IgD-negative memory B cell (primary cell): ENCODE measurements at regions not wholly inside any gene's neighbourhood (a gene's known extent, or its start where the extent isn't known, plus 50 kb on each side); places are given as distances from the start of the nearest gene placed in this dataset.

Experiments used
- H3K27ac Mint-ChIP-seq, 3 donors: one replicate each; pipeline ENCODE4 v1.8.0; 2020 to 2022; ENCODE audit warnings: mild to moderate bottlenecking in 3 of 3, mixed read lengths in 3 of 3, moderate library complexity in 1 of 3
- H3K27me3 Mint-ChIP-seq: one replicate; pipeline ENCODE4 v1.8.0; 2021; ENCODE audit warnings: mixed read lengths
- H3K36me3 Mint-ChIP-seq: one replicate; pipeline ENCODE4 v1.8.0; 2020; ENCODE audit warnings: mild to moderate bottlenecking, mixed read lengths
- H3K4me1 Mint-ChIP-seq, 3 donors: one replicate each; pipeline ENCODE4 v1.8.0; 2020 to 2022; ENCODE audit warnings: mixed read lengths in 3 of 3, mild to moderate bottlenecking in 1 of 3
- H3K4me3 Mint-ChIP-seq, 4 donors: one replicate each; pipeline ENCODE4 v1.8.0; 2020 to 2022; ENCODE audit warnings: mild to moderate bottlenecking in 4 of 4, mixed read lengths in 4 of 4, moderate library complexity in 3 of 4
- H3K9me3 Mint-ChIP-seq, 3 donors: one replicate each; pipeline ENCODE4 v1.8.0; 2020 to 2021; ENCODE audit warnings: mixed read lengths in 3 of 3, mild to moderate bottlenecking in 1 of 3

GRCh38 chr3:72560846-72561675, 287.2 kb downstream of the SHQ1 start:
- Mint-ChIP-seq H3K27ac (no peak overlapping the region), H3K4me3 (no peak overlapping the region), H3K27me3 (no peaks in the 10 kb centered on the region), H3K4me1 (peaks cover 6 to 12% (median 8%) of the 10 kb centered on the region in 3 donors), H3K36me3 (no peaks in the 10 kb centered on the region), H3K9me3 (peaks cover 2 to 20% (median 9%) of the 10 kb centered on the region in 3 donors)

GRCh38 chr3:72559385-72559784, 288.9 kb downstream of the SHQ1 start:
- Mint-ChIP-seq H3K9me3 (peaks cover 2 to 20% (median 12%) of the 10 kb centered on the region in 3 donors), H3K27me3 (no peaks in the 10 kb centered on the region), H3K4me1 (peaks cover 6 to 12% (median 8%) of the 10 kb centered on the region in 3 donors), H3K27ac (no peak overlapping the region), H3K36me3 (no peaks in the 10 kb centered on the region), H3K4me3 (no peak overlapping the region)

DNA sequence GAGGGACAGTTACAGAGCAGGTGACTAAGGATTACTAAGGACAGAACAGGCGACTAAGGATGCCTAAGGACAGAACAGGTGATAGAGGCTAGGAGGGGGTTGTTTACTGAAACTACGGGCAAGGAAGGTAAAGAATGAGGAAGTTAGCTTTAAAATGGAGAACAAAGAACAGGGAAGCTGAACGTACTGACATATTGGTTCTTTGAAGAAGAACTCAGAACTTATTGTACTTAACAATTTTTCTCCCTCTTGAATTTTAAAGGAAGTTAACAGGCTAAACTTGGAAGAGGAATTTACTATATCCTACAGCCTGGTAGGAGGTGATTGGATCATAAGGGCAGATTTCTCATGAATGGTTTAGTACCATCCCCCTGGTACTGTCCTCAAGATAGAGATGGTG, 290.2 kb downstream of the SHQ1 start:
- H3K36me3 Mint-ChIP-seq = no peaks in the 10 kb centered on the region
- H3K4me3 Mint-ChIP-seq = peak overlapping the region in 1 of 4 donors; percentile 30
- peaks cover 6 to 12% (median 8%) of the 10 kb centered on the region in 3 donors for H3K4me1 Mint-ChIP-seq
- peaks cover 2 to 20% (median 12%) of the 10 kb centered on the region in 3 donors for H3K9me3 Mint-ChIP-seq
- no peak overlapping the region for H3K27ac Mint-ChIP-seq
- H3K27me3 Mint-ChIP-seq = no peaks in the 10 kb centered on the region

DNA sequence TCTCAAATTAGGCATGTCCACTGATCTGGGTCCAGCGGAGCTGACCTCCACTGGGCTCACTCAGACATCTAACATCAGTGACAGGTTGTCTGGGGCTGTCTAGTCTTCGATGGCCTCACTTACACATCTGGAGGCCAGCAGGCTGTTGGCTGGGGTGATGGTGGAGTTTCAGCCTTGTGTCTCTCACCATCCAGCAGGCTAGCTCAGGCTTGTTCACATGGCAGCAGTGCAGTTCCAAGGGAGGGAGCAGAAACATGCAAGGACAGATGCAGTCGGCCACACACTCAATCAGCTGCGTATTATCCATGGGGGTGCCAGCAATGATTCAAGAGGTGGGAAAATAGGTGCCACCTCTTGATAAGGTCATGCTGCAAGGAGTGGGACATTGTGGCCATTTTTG, 292.5 kb downstream of the SHQ1 start:
- Mint-ChIP-seq H3K4me3 (peak overlapping the region in 1 of 4 donors; percentile 26), H3K9me3 (peaks cover 0 to 15% (median 8%) of the 10 kb centered on the region in 3 donors), H3K4me1 (peaks cover 7 to 12% (median 8%) of the 10 kb centered on the region in 3 donors), H3K27ac (no peak overlapping the region), H3K36me3 (no peaks in the 10 kb centered on the region), H3K27me3 (peaks cover 1% of the 10 kb centered on the region)

- H3K36me3 Mint-ChIP-seq = no peaks in the 10 kb centered on the region
- H3K27me3 Mint-ChIP-seq = peaks cover 1% of the 10 kb centered on the region
- no peak overlapping the region for H3K27ac Mint-ChIP-seq
- H3K4me1 Mint-ChIP-seq = peaks cover 14 to 20% (median 15%) of the 10 kb centered on the region in 3 donors
- H3K4me3 Mint-ChIP-seq = no peak overlapping the region
- peaks cover 0 to 15% (median 8%) of the 10 kb centered on the region in 3 donors for H3K9me3 Mint-ChIP-seq
These were observed 293.6 kb downstream of the SHQ1 start for GRCh38 chr3:72554689-72555088.

- peak overlapping the region in 1 of 3 donors; percentile 64 for H3K27ac Mint-ChIP-seq
- peaks cover 1% of the 10 kb centered on the region for H3K27me3 Mint-ChIP-seq
These were observed 294.9 kb downstream of the SHQ1 start for GRCh38 chr3:72553298-72553697.

DNA sequence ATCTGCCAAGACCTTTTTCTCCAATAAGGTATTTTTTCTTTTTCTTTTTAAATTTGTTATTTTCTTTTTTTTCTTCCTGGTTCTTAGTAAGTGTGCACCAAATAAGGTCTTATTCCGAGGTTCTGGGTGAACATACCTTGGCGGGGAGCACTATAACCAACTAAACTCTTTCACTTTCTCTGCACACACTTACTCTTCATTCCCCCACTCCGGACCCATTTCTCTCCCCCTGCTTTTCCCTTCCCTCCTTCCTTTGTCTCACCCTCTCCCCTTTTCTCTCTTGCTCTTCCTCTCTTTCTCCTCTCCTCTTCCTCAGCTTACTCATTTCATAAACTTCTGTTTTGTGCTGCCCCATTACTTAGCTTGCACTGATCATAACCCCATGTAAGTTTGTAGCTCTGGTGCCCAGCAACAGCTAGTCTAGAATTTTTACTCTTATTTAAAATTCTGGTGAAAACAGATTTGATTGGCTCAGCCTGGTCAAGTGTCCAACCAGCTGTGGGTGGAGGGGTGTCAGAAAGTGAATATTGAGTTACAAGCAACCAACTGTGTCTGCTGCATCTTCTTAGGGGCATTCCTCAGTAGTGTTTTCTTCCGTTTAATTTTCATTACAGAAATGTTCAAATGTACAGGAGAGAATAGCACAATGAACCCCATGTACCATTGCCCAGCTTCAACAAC, 297.5 kb downstream of the SHQ1 start:
- peak overlapping the region in 1 of 3 donors; percentile 25 for H3K27ac Mint-ChIP-seq
- H3K27me3 Mint-ChIP-seq = peaks cover 1% of the 10 kb centered on the region
- H3K4me1 Mint-ChIP-seq = peaks cover 6 to 9% (median 8%) of the 10 kb centered on the region in 3 donors
- H3K4me3 Mint-ChIP-seq = peak overlapping the region in 2 of 4 donors; percentile 78 to 91
- no peaks in the 10 kb centered on the region for H3K36me3 Mint-ChIP-seq
- H3K9me3 Mint-ChIP-seq = peaks cover 0 to 2% (median 0%) of the 10 kb centered on the region in 3 donors

More at GRCh38 chr3:72553298-72553697, 294.9 kb downstream of the SHQ1 start:
- Mint-ChIP-seq H3K4me1 (peaks cover 13 to 14% (median 14%) of the 10 kb centered on the region in 3 donors), H3K9me3 (peaks cover 0 to 15% (median 8%) of the 10 kb centered on the region in 3 donors), H3K4me3 (no peak overlapping the region), H3K36me3 (no peaks in the 10 kb centered on the region)

- Mint-ChIP-seq H3K4me1 (peaks cover 6 to 9% (median 8%) of the 10 kb centered on the region in 3 donors), H3K4me3 (peak overlapping the region in 3 of 4 donors; percentile 68 to 91 (median 78)), H3K36me3 (no peaks in the 10 kb centered on the region), H3K27ac (peak overlapping the region in 2 of 3 donors; percentile 40 to 80), H3K27me3 (peaks cover 1% of the 10 kb centered on the region), H3K9me3 (no peaks in the 10 kb centered on the region)
These were observed 298.3 kb downstream of the SHQ1 start for GRCh38 chr3:72549761-72550581.

GRCh38 chr3:72548981-72549380, 299.3 kb downstream of the SHQ1 start:
- Mint-ChIP-seq H3K9me3 (no peaks in the 10 kb centered on the region), H3K36me3 (no peaks in the 10 kb centered on the region), H3K4me3 (peak overlapping the region in 1 of 4 donors; percentile 78), H3K27me3 (peaks cover 1% of the 10 kb centered on the region), H3K4me1 (peaks cover 6 to 9% (median 8%) of the 10 kb centered on the region in 3 donors), H3K27ac (peak overlapping the region in 2 of 3 donors; percentile 74 to 80)

- H3K27me3 Mint-ChIP-seq = peaks cover 1% of the 10 kb centered on the region
- H3K27ac Mint-ChIP-seq = peak overlapping the region in 1 of 3 donors; percentile 74
- no peak overlapping the region for H3K4me3 Mint-ChIP-seq
- H3K36me3 Mint-ChIP-seq = no peaks in the 10 kb centered on the region
- no peaks in the 10 kb centered on the region for H3K9me3 Mint-ChIP-seq
- H3K4me1 Mint-ChIP-seq = peaks cover 6 to 9% (median 8%) of the 10 kb centered on the region in 3 donors
These were observed 299.8 kb downstream of the SHQ1 start for GRCh38 chr3:72548461-72548860.

DNA sequence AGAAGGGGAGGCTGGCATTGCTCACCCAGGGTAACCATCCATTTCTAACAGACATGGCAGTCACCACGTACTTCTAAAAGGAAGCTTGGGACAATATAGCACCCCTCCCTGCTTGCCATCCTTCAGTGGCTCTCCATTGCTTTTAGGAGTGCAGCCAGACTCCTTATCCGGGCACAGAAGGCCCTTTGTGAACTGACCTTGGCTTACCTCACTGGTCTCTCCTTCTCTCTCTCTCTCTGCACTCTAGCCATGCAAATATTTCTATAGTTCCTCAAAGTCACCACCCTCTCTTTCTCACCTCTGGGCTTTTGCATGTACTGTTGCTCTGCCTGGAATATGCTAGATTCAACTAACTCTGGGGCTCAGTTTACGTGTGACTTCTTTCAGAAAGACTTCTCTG, 301.1 kb downstream of the SHQ1 start:
- H3K36me3 Mint-ChIP-seq = no peaks in the 10 kb centered on the region
- peak overlapping the region in 1 of 3 donors; percentile 41 for H3K27ac Mint-ChIP-seq
- no peaks in the 10 kb centered on the region for H3K9me3 Mint-ChIP-seq
- no peak overlapping the region for H3K4me3 Mint-ChIP-seq
- peaks cover 6 to 9% (median 8%) of the 10 kb centered on the region in 3 donors for H3K4me1 Mint-ChIP-seq
- H3K27me3 Mint-ChIP-seq = peaks cover 1% of the 10 kb centered on the region

DNA sequence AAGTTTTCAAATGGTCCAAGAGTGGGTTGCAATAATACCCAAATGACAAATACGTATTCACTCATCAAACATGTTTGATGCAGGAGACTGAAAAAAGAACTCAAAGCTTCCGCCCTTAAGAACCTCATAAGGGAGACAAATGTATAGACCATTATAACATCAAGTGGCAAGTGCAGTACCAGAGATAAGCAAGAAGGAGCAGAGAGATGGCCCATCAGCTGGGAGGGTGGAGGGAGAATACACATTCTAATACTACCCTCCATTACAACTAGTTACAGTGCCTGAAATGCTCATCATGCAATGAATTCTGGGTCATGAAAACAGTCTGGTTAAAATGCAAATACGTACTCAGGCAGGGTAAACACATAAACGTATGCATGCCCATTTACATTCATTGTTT, 304.0 kb downstream of the SHQ1 start:
- peaks cover 0 to 3% (median 0%) of the 10 kb centered on the region in 3 donors for H3K9me3 Mint-ChIP-seq
- peak overlapping the region in 1 of 3 donors; percentile 65 for H3K27ac Mint-ChIP-seq
- H3K36me3 Mint-ChIP-seq = no peaks in the 10 kb centered on the region
- H3K4me3 Mint-ChIP-seq = no peak overlapping the region
- H3K27me3 Mint-ChIP-seq = no peaks in the 10 kb centered on the region
- H3K4me1 Mint-ChIP-seq = peaks cover 0 to 5% (median 5%) of the 10 kb centered on the region in 3 donors

DNA sequence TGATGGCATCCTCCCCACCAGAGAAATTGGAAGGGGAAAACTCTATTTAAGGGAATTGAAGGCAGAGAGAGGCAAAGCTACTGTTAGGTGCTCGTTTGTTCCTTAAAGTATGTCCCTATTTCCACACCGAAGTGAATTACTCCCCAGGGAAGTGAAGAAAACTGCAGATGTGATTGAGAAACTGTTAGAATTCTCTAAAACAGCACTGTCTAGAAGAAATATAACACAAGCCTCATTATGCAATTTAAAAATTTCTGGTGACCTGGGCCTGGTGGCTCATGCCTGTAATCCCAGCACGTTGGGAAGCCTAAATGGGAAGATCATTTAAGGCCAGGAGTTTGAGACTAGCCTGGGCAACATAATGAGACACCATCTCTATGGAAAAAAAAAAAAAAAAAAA, 305.0 kb downstream of the SHQ1 start:
- Mint-ChIP-seq H3K27ac (no peak overlapping the region), H3K27me3 (peaks cover 2% of the 10 kb centered on the region), H3K4me3 (no peak overlapping the region), H3K4me1 (peaks cover 0 to 6% (median 5%) of the 10 kb centered on the region in 3 donors), H3K9me3 (peaks cover 0 to 3% (median 0%) of the 10 kb centered on the region in 3 donors), H3K36me3 (no peaks in the 10 kb centered on the region)

DNA sequence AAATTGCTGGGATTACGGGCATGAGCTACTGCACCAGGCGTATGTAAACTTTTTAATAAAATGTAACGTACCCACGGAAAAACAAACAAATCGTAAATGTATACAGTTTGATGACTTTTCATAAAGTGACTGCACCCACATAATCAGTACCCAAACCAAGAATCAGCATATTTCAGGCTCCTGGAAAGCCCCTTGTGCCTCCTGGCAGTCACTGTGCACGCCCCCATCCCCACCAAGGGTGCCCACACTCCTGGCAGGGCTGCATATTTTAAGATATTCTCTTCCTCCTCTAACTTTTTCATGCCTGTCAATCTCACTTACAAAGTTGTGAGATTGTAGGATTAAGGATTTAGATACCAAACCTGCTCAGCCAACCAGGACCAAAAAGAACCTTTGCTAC, 305.5 kb downstream of the SHQ1 start:
- H3K9me3 Mint-ChIP-seq = peaks cover 0 to 3% (median 0%) of the 10 kb centered on the region in 3 donors
- H3K4me1 Mint-ChIP-seq = peaks cover 2 to 11% (median 5%) of the 10 kb centered on the region in 3 donors
- no peak overlapping the region for H3K4me3 Mint-ChIP-seq
- H3K27ac Mint-ChIP-seq = no peak overlapping the region
- peaks cover 4% of the 10 kb centered on the region for H3K27me3 Mint-ChIP-seq
- H3K36me3 Mint-ChIP-seq = no peaks in the 10 kb centered on the region
